ENCODE measurements at regions not wholly inside any gene's neighbourhood (a gene's known extent, or its start where the extent isn't known, plus 50 kb on each side); places are given as distances from the start of the nearest gene placed in this dataset.

DNA sequence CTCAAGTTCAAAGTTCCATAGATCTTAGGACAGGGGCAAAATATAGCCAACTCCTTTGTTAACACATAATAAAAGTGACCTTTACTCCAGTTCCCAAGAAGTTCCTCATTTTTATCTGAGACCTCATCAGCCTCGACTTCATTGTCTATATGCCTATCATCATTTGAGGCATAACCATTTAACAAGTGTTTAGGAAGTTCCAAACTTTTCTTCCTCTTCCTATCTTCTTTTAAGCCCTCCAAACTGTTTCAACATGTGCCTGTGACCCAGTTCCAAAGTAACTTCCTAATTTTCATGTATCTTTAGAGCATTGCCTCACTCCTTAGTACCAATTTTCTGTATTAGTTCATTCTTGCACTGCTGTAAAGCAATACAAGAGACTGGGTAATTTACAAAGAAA is 569.1 kb downstream of the ANKRD7 start:
- H3K4me3 ChIP-seq (ENCODE audit: low read length): no peak overlapping the region
- no peak for DNase-seq
- WGBS: 57% methylated on average over 1 of the region's 1 CpG
- H3K27me3 ChIP-seq (ENCODE audit: control insufficient read depth, insufficient read depth): no peaks in the 10 kb centered on the region
- no peak for ATAC-seq
- no peaks in the 10 kb centered on the region for H3K4me1 ChIP-seq (ENCODE audit: control insufficient read depth, insufficient read depth, low read length)
- no peak overlapping the region for H3K27ac ChIP-seq (ENCODE audit: low read length)
- no peaks in the 10 kb centered on the region for H3K9me3 ChIP-seq (ENCODE audit: control insufficient read depth, low read length)
- intact Hi-C loops (cut with DNase I): no loop called here

DNA sequence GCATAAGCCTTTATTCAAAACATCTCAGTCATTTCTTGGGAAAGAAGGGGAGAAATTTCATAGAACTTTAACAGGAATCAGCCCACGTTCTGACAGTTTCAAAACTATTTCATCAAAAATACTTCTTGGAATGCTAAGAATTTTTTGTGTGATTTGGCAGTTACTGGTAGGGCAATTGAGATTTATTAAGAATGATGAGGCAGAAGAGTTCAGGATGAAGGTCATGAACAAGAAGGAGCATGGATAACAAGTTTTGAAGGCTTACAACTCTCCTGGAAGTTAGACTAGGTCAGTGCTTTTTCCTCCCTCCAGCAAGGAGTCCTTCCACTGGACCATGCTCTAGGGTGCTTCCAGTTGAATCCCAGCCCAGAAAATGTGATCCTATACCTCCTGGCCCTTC is 569.9 kb downstream of the ANKRD7 start:
- intact Hi-C loops (cut with DNase I): no loop called here
- H3K27ac ChIP-seq (ENCODE audit: low read length): no peak overlapping the region
- no peaks in the 10 kb centered on the region for H3K9me3 ChIP-seq (ENCODE audit: control insufficient read depth, low read length)
- H3K4me1 ChIP-seq (ENCODE audit: control insufficient read depth, insufficient read depth, low read length): no peaks in the 10 kb centered on the region
- 34% methylated on average over 1 of the region's 1 CpG for WGBS
- no peak for DNase-seq
- no peak for ATAC-seq
- H3K4me3 ChIP-seq (ENCODE audit: low read length): no peak overlapping the region
- no peaks in the 10 kb centered on the region for H3K27me3 ChIP-seq (ENCODE audit: control insufficient read depth, insufficient read depth)

DNA sequence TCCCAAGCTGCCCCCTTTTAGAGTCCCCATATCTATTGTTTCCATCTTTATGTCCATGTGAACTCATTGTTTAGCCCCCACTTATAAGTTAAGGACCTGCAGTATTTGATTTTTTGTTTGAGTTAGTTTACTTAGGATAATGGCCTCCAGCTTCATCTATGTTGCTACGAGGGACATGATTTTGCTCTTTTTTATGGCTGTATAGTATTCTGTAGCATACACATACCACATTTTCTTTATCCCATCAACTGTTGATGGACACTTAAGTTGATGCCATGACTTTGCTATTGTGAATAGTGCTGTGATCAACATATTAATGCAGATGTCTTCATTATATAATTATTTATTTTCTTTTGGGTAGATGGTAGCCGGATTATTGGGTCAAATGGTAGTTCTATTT is 576.9 kb downstream of the ANKRD7 start:
- ATAC-seq (no peak), DNase-seq (no peak)
- H3K4me1 ChIP-seq (ENCODE audit: control insufficient read depth, insufficient read depth, low read length): no peaks in the 10 kb centered on the region
- WGBS: 73% methylated on average over 2 of the region's 2 CpGs
- no peaks in the 10 kb centered on the region for H3K27me3 ChIP-seq (ENCODE audit: control insufficient read depth, insufficient read depth)
- intact Hi-C loops (cut with DNase I): no loop called here
- no peaks in the 10 kb centered on the region for H3K9me3 ChIP-seq (ENCODE audit: control insufficient read depth, low read length)
- no peak overlapping the region for H3K4me3 ChIP-seq (ENCODE audit: low read length)
- no peak overlapping the region for H3K27ac ChIP-seq (ENCODE audit: low read length)

DNA sequence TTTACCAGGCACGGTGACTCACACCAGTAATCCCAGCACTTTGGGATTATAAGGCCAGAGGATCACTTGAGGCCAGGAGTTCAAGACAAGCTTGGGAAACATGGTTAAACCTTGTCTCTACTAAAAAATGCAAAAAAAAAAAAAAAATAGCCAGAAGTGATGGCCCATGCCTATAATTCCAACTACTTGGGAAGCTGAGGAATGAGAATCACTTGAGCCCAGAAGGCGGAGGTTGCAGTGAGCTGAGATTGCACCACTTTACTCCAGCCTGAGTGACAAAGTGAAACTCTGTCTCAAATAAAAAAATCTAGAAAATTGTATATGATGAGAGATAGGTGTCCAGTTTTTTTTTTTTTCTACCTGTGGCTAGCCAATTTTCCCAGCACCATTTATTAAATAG is 578.2 kb downstream of the ANKRD7 start:
- H3K27me3 ChIP-seq (ENCODE audit: control insufficient read depth, insufficient read depth): no peaks in the 10 kb centered on the region
- 92% methylated on average over 2 of the region's 2 CpGs for WGBS
- H3K4me1 ChIP-seq (ENCODE audit: control insufficient read depth, insufficient read depth, low read length): no peaks in the 10 kb centered on the region
- no peak overlapping the region for H3K27ac ChIP-seq (ENCODE audit: low read length)
- H3K4me3 ChIP-seq (ENCODE audit: low read length): no peak overlapping the region
- DNase-seq: no peak
- intact Hi-C loops (cut with DNase I): no loop called here
- ATAC-seq: no peak
- H3K9me3 ChIP-seq (ENCODE audit: control insufficient read depth, low read length): no peaks in the 10 kb centered on the region

DNA sequence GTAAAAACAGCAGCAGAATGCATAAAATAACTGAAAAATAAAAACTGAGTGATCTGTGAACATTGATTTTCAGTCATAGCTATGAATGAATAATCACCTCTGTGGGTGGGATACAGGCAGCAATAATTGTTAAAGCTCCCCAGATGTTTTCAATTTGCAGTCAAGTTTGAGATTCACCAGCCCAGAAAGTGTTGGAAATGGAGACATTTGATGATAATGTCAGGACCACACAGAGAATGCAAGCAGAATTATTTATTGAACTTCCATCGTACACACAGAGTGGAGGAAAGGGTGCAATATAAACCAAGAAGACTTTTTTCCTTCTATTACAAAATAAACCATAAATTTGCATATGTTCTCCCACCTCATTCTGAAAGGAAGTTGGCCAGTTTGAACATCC is 601.7 kb downstream of the ANKRD7 start:
- H3K4me3 ChIP-seq (ENCODE audit: low read length): no peak overlapping the region
- 39% methylated on average over 1 of the region's 1 CpG for WGBS
- ATAC-seq: no peak
- H3K9me3 ChIP-seq (ENCODE audit: control insufficient read depth, low read length): no peaks in the 10 kb centered on the region
- no peaks in the 10 kb centered on the region for H3K27me3 ChIP-seq (ENCODE audit: control insufficient read depth, insufficient read depth)
- no peak for DNase-seq
- no peak overlapping the region for H3K27ac ChIP-seq (ENCODE audit: low read length)
- intact Hi-C loops (cut with DNase I): no loop called here
- no peaks in the 10 kb centered on the region for H3K4me1 ChIP-seq (ENCODE audit: control insufficient read depth, insufficient read depth, low read length)

DNA sequence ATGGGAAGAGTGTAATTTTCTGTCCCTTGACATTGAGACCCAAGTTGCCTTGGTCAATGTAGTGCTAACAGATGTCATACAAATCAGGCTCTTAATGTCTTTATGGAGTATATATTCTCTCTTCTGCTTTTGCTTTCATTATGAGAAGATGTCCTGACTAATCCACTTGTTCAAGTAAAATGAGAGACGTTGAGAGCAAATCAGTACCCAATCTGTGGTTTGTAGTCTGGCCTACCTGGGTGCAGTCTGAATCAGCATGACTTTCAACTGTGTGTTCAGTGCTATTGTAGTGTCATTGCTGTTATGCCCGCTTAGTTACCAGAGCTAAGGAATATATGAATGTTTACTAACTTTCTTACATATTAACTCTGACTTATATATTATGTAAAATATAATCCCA is 612.4 kb downstream of the ANKRD7 start:
- no peak for DNase-seq
- 74% methylated on average over 2 of the region's 2 CpGs for WGBS

DNA sequence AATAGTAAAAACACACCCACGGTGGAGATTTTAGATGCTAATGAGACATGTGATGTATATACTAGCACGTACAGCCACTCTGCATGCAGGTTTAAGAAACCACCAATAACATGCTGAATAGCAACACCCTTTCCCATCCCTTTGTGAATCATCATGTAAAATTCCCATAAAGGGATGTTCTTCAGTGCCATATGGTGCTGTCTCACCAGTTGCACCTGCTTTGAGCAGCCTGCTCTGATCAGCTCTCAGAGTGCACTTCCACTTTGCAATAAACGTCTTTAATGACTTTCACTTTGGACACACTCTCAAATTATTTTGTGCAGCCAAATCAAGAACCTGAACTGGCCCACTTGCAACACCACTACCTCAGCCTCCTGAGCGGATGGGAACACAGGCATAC is 615.0 kb downstream of the ANKRD7 start:
- Histone ChIP-seq H3K27me3 (ENCODE audit: control insufficient read depth, insufficient read depth) (no peaks in the 10 kb centered on the region), H3K4me3 (ENCODE audit: low read length) (no peak overlapping the region), H3K27ac (ENCODE audit: low read length) (no peak overlapping the region), H3K4me1 (ENCODE audit: control insufficient read depth, insufficient read depth, low read length) (no peaks in the 10 kb centered on the region), H3K9me3 (ENCODE audit: control insufficient read depth, low read length) (no peaks in the 10 kb centered on the region)
- no peak for ATAC-seq
- WGBS: 76% methylated on average over 4 of the region's 4 CpGs
- DNase-seq: no peak
- intact Hi-C loops (cut with DNase I): no loop called here

More for the DNA sequence above, 612.4 kb downstream of the ANKRD7 start:
- Histone ChIP-seq H3K27ac (ENCODE audit: low read length) (no peak overlapping the region), H3K9me3 (ENCODE audit: control insufficient read depth, low read length) (no peaks in the 10 kb centered on the region), H3K27me3 (ENCODE audit: control insufficient read depth, insufficient read depth) (no peaks in the 10 kb centered on the region), H3K4me1 (ENCODE audit: control insufficient read depth, insufficient read depth, low read length) (no peaks in the 10 kb centered on the region), H3K4me3 (ENCODE audit: low read length) (no peak overlapping the region)
- intact Hi-C loops (cut with DNase I): no loop called here
- ATAC-seq: no peak

DNA sequence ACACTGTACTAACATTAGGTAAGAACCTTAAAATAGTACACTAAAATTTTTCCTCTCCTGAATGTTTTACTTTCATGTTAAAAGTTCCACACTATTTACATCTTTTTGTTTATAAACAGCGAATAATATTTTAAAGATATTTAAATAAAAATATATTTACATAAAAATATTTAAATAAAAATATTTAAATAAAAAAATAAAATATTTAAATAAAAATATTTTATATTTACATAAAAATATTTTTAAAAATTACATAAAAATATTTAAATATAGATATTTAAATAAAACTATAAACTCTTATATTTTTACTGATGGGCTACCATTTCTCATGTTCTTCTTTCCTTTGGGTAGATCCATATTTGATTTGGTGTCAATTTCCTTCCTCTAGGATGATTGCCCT is 619.0 kb downstream of the ANKRD7 start:
- no peaks in the 10 kb centered on the region for H3K9me3 ChIP-seq (ENCODE audit: control insufficient read depth, low read length)
- no peaks in the 10 kb centered on the region for H3K4me1 ChIP-seq (ENCODE audit: control insufficient read depth, insufficient read depth, low read length)
- ATAC-seq (no peak), DNase-seq (no peak)
- intact Hi-C loops (cut with DNase I): no loop called here
- no peak overlapping the region for H3K4me3 ChIP-seq (ENCODE audit: low read length)
- H3K27me3 ChIP-seq (ENCODE audit: control insufficient read depth, insufficient read depth): no peaks in the 10 kb centered on the region
- WGBS: 79% methylated on average over 1 of the region's 1 CpG
- H3K27ac ChIP-seq (ENCODE audit: low read length): no peak overlapping the region

DNA sequence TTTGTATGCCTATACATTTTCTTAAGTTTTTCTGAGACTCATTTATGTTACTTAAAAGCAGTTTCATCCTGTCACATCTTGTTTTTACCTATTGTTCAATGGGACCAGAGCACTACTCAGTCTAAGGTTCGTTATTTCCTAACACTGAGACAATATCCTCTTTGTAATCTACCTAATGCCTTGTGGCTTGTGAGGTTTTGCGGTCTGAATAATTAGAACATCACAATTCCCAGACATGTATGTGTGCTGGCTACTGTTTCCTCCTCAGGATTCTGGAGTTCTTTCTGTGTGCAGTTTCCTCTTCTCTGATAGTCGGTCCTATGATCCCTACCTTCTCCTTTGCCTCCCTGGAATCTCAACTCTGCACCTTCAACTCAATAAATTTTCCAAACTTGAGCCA is 620.2 kb downstream of the ANKRD7 start:
- Histone ChIP-seq H3K4me3 (ENCODE audit: low read length) (no peak overlapping the region), H3K27me3 (ENCODE audit: control insufficient read depth, insufficient read depth) (no peaks in the 10 kb centered on the region), H3K9me3 (ENCODE audit: control insufficient read depth, low read length) (no peaks in the 10 kb centered on the region), H3K27ac (ENCODE audit: low read length) (no peak overlapping the region), H3K4me1 (ENCODE audit: control insufficient read depth, insufficient read depth, low read length) (no peaks in the 10 kb centered on the region)
- intact Hi-C loops (cut with DNase I): no loop called here
- DNase-seq: no peak
- 66% methylated on average over 3 of the region's 3 CpGs for WGBS
- ATAC-seq: no peak

DNA sequence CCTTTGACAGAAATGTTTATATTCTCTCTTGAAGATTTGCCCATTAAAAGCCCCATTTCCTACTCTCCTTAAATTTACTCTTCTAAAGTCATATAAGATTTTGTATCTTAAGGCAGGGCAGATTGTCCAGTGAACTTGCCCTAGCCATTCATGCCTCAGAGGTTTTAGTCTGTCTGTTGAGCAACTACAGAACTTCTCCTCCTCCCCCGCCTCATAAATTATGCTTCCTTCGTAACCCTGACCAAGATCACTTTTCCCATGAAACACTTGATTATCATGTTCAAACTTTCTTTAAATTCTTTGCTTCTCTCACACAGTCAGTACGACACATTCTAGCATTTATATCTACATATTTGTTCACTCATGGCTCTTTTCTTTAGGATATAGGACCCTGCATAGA is 621.3 kb downstream of the ANKRD7 start:
- Histone ChIP-seq H3K9me3 (ENCODE audit: control insufficient read depth, low read length) (no peaks in the 10 kb centered on the region), H3K4me3 (ENCODE audit: low read length) (no peak overlapping the region), H3K27me3 (ENCODE audit: control insufficient read depth, insufficient read depth) (no peaks in the 10 kb centered on the region), H3K4me1 (ENCODE audit: control insufficient read depth, insufficient read depth, low read length) (no peaks in the 10 kb centered on the region), H3K27ac (ENCODE audit: low read length) (no peak overlapping the region)
- 85% methylated on average over 3 of the region's 3 CpGs for WGBS
- DNase-seq (no peak), ATAC-seq (no peak)
- intact Hi-C loops (cut with DNase I): no loop called here

DNA sequence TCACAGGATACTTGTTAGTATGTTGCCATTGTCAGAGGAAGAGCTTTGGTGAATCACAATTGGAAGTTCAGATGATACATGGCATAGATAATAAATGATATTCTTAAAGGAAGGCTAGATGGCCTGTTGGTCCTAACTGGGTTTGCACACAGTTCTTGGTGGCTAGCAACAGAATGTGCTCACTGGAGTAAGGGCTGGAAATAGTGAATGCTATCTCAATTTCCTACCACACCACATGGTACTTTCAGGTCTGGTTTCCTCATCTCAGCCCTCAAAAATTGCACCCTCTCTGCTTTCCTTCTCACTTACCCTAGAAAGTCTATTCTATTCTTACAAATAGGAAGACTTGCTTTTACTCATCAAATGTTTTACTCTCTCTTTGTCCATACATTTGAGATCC is 622.5 kb downstream of the ANKRD7 start:
- intact Hi-C loops (cut with DNase I): no loop called here
- Histone ChIP-seq H3K4me1 (ENCODE audit: control insufficient read depth, insufficient read depth, low read length) (no peaks in the 10 kb centered on the region), H3K4me3 (ENCODE audit: low read length) (no peak overlapping the region), H3K9me3 (ENCODE audit: control insufficient read depth, low read length) (no peaks in the 10 kb centered on the region), H3K27ac (ENCODE audit: low read length) (no peak overlapping the region), H3K27me3 (ENCODE audit: control insufficient read depth, insufficient read depth) (no peaks in the 10 kb centered on the region)
- no peak for DNase-seq
- ATAC-seq: no peak

DNA sequence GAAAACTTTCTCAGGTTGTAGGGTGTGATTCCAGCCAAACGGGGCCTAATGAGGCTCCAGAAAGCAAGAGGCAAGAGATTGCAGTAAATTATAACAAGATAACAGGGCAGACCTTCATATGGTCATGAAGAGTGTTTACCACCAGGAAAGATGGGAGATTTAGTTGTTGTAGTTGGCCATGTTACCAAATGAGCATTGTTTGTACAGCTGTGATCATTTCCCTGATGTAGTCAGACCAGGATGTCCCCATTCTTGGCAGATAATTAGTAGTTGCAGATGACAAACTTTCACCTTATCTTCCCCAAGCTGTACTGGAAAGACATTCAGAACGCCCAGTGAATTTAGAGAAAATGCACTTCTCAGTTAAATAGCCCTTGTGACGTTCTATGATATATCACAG is 630.8 kb downstream of the ANKRD7 start:
- ATAC-seq (no peak), DNase-seq (no peak)
- H3K9me3 ChIP-seq (ENCODE audit: control insufficient read depth, low read length): no peaks in the 10 kb centered on the region
- H3K27ac ChIP-seq (ENCODE audit: low read length): no peak overlapping the region
- 26% methylated on average over 3 of the region's 3 CpGs for WGBS
- intact Hi-C loops (cut with DNase I): no loop called here
- H3K27me3 ChIP-seq (ENCODE audit: control insufficient read depth, insufficient read depth): no peaks in the 10 kb centered on the region
- no peaks in the 10 kb centered on the region for H3K4me1 ChIP-seq (ENCODE audit: control insufficient read depth, insufficient read depth, low read length)
- H3K4me3 ChIP-seq (ENCODE audit: low read length): no peak overlapping the region

Measured in right cardiac atrium (tissue), 5 donors.